Peyer's patch (tissue), 4 donors: ENCODE measurements at regions not wholly inside any gene's neighbourhood (a gene's known extent, or its start where the extent isn't known, plus 50 kb on each side); places are given as distances from the start of the nearest gene placed in this dataset.

Experiments used
- DNase-seq, 3 donors: peaks; one replicate each; pipeline ENCODE4 v3.0.0-alpha.2; 2017 to 2019
- H3K27ac ChIP-seq, 4 donors: fragments of 200-600 bp; sonication (generic); one replicate each; pipeline ENCODE4 v1.5.1; 2016 to 2019
- H3K27me3 ChIP-seq, 2 donors: fragments of 200-600 bp; sonication (generic); one replicate each; pipeline ENCODE4 v1.5.1; 2019
- H3K36me3 ChIP-seq, 3 donors: fragments of 200-600 bp; sonication (generic); one replicate each; pipeline ENCODE4 v1.5.1; 2016 to 2019
- H3K4me1 ChIP-seq, 4 donors: fragments of 200-600 bp; sonication (generic); one replicate each; pipeline ENCODE4 v1.5.1; 2016 to 2019
- H3K4me3 ChIP-seq, 4 donors: fragments of 200-600 bp; sonication (generic); 1 replicate in 3 of 4; 2 replicates in 1 of 4; pipeline ENCODE4 v1.5.1; 2016 to 2019; ENCODE audit warnings: mild to moderate bottlenecking in 1 of 4
- H3K9me3 ChIP-seq, 4 donors: fragments of 200-600 bp; sonication (generic); one replicate each; pipeline ENCODE4 v1.5.1; 2016 to 2019; ENCODE audit warnings: mild to moderate bottlenecking in 1 of 4
- CTCF ChIP-seq, 6 experiments: fragments of 450-650 bp in 4 of 6; fragments of 200-600 bp in 2 of 6; sonication (generic) in 1 of 6; IDR thresholded peaks; one replicate each; pipeline ENCODE4 v1.5.1; 2017 to 2019; ENCODE audit warnings: antibody characterized with exemption in 6 of 6, mild to moderate bottlenecking in 3 of 6, moderate library complexity in 1 of 6
- POLR2A ChIP-seq, 2 donors: fragments of 450-650 bp; IDR thresholded peaks; one replicate each; pipeline ENCODE4 v1.5.1; 2017; ENCODE audit warnings: antibody characterized with exemption in 2 of 2, mild to moderate bottlenecking in 2 of 2, moderate library complexity in 2 of 2

- no peak for DNase-seq
- Histone ChIP-seq H3K27me3 (no peaks in the 10 kb centered on the region), H3K27ac (no peak overlapping the region), H3K4me3 (no peak overlapping the region), H3K4me1 (no peaks in the 10 kb centered on the region), H3K36me3 (no peaks in the 10 kb centered on the region), H3K9me3 (no peaks in the 10 kb centered on the region)
- no peak for TF ChIP-seq POLR2A (IDR thresholded peaks at IDR 0.05)
- peak in 2 of 6 experiments; percentile 5 to 7 for TF ChIP-seq CTCF (IDR thresholded peaks at IDR 0.05)
Observed at GRCh38 chr3:1611824-1612223, 486.8 kb upstream of the CNTN4 start.

- no peaks in the 10 kb centered on the region for H3K36me3 ChIP-seq
- no peak overlapping the region for H3K4me3 ChIP-seq
- DNase-seq: no peak
- H3K27me3 ChIP-seq: no peaks in the 10 kb centered on the region
- no peak overlapping the region for H3K27ac ChIP-seq
- no peaks in the 10 kb centered on the region for H3K4me1 ChIP-seq
- H3K9me3 ChIP-seq: no peaks in the 10 kb centered on the region
- TF ChIP-seq POLR2A (IDR thresholded peaks at IDR 0.05): no peak
- no peak for TF ChIP-seq CTCF (IDR thresholded peaks at IDR 0.05)
Observed at GRCh38 chr3:1613962-1614361, 484.7 kb upstream of the CNTN4 start.

GRCh38 chr3:1616744-1617143 is 481.9 kb upstream of the CNTN4 start:
- no peak for TF ChIP-seq POLR2A (IDR thresholded peaks at IDR 0.05)
- no peak for TF ChIP-seq CTCF (IDR thresholded peaks at IDR 0.05)
- Histone ChIP-seq H3K27me3 (no peaks in the 10 kb centered on the region), H3K27ac (no peak overlapping the region), H3K4me3 (no peak overlapping the region), H3K36me3 (no peaks in the 10 kb centered on the region), H3K9me3 (no peaks in the 10 kb centered on the region), H3K4me1 (no peaks in the 10 kb centered on the region)
- no peak for DNase-seq

DNA sequence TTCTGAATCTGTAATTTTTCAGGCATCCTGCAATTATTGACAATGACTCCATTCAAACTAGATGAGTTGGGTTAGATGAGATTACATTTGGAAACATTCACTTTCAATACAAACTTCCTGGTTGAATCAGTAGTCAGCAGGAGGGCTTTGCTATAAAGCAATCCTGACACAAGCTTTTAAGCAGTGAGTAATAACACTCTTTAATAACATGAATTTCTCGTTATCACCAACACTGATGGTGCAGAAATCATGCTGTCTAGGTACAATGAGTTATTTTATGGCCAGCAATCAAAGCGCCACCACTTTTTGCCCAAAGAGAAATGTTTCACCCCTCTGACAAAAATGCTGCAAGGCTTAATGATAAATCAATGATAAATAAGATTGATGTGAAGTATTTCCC is 474.8 kb upstream of the CNTN4 start:
- no peak for DNase-seq
- H3K36me3 ChIP-seq: no peaks in the 10 kb centered on the region
- H3K27ac ChIP-seq: no peak overlapping the region
- TF ChIP-seq CTCF (IDR thresholded peaks at IDR 0.05) (no peak), POLR2A (IDR thresholded peaks at IDR 0.05) (no peak)
- H3K4me1 ChIP-seq: no peaks in the 10 kb centered on the region
- no peak overlapping the region for H3K4me3 ChIP-seq
- no peaks in the 10 kb centered on the region for H3K9me3 ChIP-seq
- H3K27me3 ChIP-seq: no peaks in the 10 kb centered on the region

DNA sequence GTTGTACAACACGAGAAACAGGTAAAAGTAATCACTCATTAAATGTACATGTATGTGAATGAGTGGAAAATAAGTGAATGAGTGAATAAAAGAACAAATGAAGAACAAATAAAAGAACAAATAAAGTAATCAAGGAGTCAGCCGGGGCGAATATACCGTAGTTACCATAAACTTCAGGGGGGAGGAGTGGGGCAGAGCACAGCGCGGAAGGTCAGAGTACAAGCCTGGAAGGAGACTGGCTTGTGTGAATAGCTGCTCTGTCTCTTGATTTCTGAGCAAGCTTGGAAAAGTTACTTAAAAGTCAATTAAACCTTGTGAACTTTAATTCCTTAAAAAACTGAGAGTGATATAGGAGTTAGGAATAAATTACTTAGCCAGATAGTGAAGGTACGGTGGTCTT is 466.5 kb upstream of the CNTN4 start:
- Histone ChIP-seq H3K4me1 (no peaks in the 10 kb centered on the region), H3K4me3 (no peak overlapping the region), H3K36me3 (no peaks in the 10 kb centered on the region), H3K27ac (no peak overlapping the region), H3K27me3 (no peaks in the 10 kb centered on the region), H3K9me3 (no peaks in the 10 kb centered on the region)
- DNase-seq: peak in 2 of 3 donors; percentile 50 to 54
- no peak for TF ChIP-seq CTCF (IDR thresholded peaks at IDR 0.05)
- TF ChIP-seq POLR2A (IDR thresholded peaks at IDR 0.05): no peak

GRCh38 chr3:1661839-1662238 is 436.8 kb upstream of the CNTN4 start:
- Histone ChIP-seq H3K36me3 (no peaks in the 10 kb centered on the region), H3K27ac (no peak overlapping the region), H3K4me1 (no peaks in the 10 kb centered on the region), H3K4me3 (no peak overlapping the region), H3K27me3 (no peaks in the 10 kb centered on the region), H3K9me3 (no peaks in the 10 kb centered on the region)
- DNase-seq: no peak
- TF ChIP-seq CTCF (IDR thresholded peaks at IDR 0.05): no peak
- no peak for TF ChIP-seq POLR2A (IDR thresholded peaks at IDR 0.05)
